DND-41 (cell line): ENCODE measurements at regions not wholly inside any gene's neighbourhood (a gene's known extent, or its start where the extent isn't known, plus 50 kb on each side); places are given as distances from the start of the nearest gene placed in this dataset.
"Not testable (repeated sequence)": the region's sequence is repeated elsewhere in the genome, so short reads cannot be mapped to it uniquely, and the experiment has no call there.

Experiments used
- ATAC-seq: fragments of 200-7000 bp; cut with Tn5 transposase; 3 replicates; pipeline ENCODE4 v1.9.1; 2021; ENCODE audit warnings: low read depth; ENCODE audit not compliant: insufficient read depth
- DNase-seq: peaks from one replicate; pipeline ENCODE4 v3.0.0-alpha.2; 2020
- H2AFZ ChIP-seq: 2 replicates; pipeline ENCODE4 v1.6.0; 2012; ENCODE audit warnings: low read depth, low read length
- H3K27ac ChIP-seq: 2 replicates; pipeline ENCODE4 v1.5.1; 2012; ENCODE audit warnings: low read length, inconsistent platforms
- H3K27me3 ChIP-seq: fragments of 200-600 bp; sonication (generic); 2 replicates; pipeline ENCODE4 v1.6.0; 2012; ENCODE audit warnings: low read length, mild to moderate bottlenecking, inconsistent platforms; ENCODE audit not compliant: insufficient read depth, poor library complexity
- H3K36me3 ChIP-seq: 2 replicates; pipeline ENCODE4 v1.5.1; 2012; ENCODE audit warnings: low read length, inconsistent platforms; ENCODE audit not compliant: insufficient read depth
- H3K4me1 ChIP-seq: 2 replicates; pipeline ENCODE4 v1.5.1; 2012; ENCODE audit warnings: mild to moderate bottlenecking, low read length; ENCODE audit not compliant: insufficient read depth
- H3K4me2 ChIP-seq: 2 replicates; pipeline ENCODE4 v1.6.0; 2012; ENCODE audit warnings: mild to moderate bottlenecking, moderate library complexity, low read length, inconsistent platforms; ENCODE audit not compliant: insufficient read depth
- H3K4me3 ChIP-seq, 2 experiments: fragments of 200-600 bp in 1 of 2; shearing (Covaris generic) in 1 of 2; 2 replicates each; pipeline ENCODE4 v1.5.1; 2012 to 2016; ENCODE audit warnings: inconsistent platforms in 2 of 2, low read length in 2 of 2, mild to moderate bottlenecking in 2 of 2, low read depth in 1 of 2, moderate library complexity in 1 of 2
- H3K79me2 ChIP-seq: 2 replicates; pipeline ENCODE4 v1.6.0; 2012; ENCODE audit warnings: low read length, inconsistent platforms; ENCODE audit not compliant: insufficient read depth
- H3K9ac ChIP-seq: 2 replicates; pipeline ENCODE4 v1.6.0; 2012; ENCODE audit warnings: low read depth, mild to moderate bottlenecking, inconsistent platforms, low read length, moderate library complexity
- H3K9me3 ChIP-seq: 2 replicates; pipeline ENCODE4 v1.5.1; 2012; ENCODE audit warnings: low read length, moderate library complexity, mild to moderate bottlenecking, inconsistent platforms; ENCODE audit not compliant: insufficient read depth, severe bottlenecking
- H4K20me1 ChIP-seq: 2 replicates; pipeline ENCODE4 v1.6.0; 2012; ENCODE audit warnings: low read length; ENCODE audit not compliant: insufficient read depth
- CTCF ChIP-seq: IDR thresholded peaks from 2 replicates; pipeline ENCODE4 v1.5.1; 2012; ENCODE audit warnings: borderline replicate concordance, low read length, moderate library complexity, mild to moderate bottlenecking; ENCODE audit not compliant: poor library complexity, severe bottlenecking; ENCODE audit errors: extremely low read depth
- EZH2 ChIP-seq: IDR thresholded peaks from 3 replicates; pipeline ENCODE4 v1.6.1; 2012; ENCODE audit warnings: borderline replicate concordance, low read depth, mild to moderate bottlenecking, moderate library complexity, low read length, inconsistent platforms; ENCODE audit not compliant: severe bottlenecking

- Histone ChIP-seq H3K4me2 (no peak overlapping the region), H3K4me1 (no peaks in the 10 kb centered on the region), H3K9ac (no peak overlapping the region), H3K9me3 (no peaks in the 10 kb centered on the region), H3K36me3 (no peaks in the 10 kb centered on the region), H3K27ac (no peak overlapping the region), H3K79me2 (no peaks in the 10 kb centered on the region), H3K4me3 (no peak overlapping the region), H3K27me3 (no peaks in the 10 kb centered on the region), H2AFZ (no peak overlapping the region), H4K20me1 (no peaks in the 10 kb centered on the region)
- no peak for TF ChIP-seq CTCF
- no peak for TF ChIP-seq EZH2
- no peak for ATAC-seq
- DNase-seq: peak; percentile 22
Measured at GRCh38 chr9:94490465-94490864, 64.4 kb upstream of the PCAT7 start.

DNA sequence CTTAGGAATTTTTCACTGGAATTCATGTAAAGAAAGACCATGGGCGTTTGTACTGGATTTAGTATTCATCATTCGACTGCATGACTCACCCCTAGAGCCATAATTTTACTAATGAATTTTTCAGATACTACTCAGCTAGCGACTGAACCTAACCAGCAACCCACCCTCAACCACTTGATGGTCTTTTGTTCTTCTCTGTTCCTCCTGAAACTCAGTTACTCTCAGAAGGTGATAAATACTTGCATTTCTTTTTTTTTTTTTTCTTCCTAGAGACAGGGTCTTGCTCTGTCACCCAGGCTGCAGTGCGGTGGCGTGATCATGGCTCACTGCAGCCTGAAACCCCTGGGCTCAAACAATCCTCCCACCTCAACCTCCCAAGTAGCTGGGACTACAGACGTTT lies 62.8 kb upstream of the PCAT7 start:
- H3K9ac ChIP-seq, H3K4me1 ChIP-seq, ATAC-seq, H3K9me3 ChIP-seq, H3K27ac ChIP-seq, H3K4me3 ChIP-seq, H3K4me2 ChIP-seq, H4K20me1 ChIP-seq, H2AFZ ChIP-seq, H3K79me2 ChIP-seq, H3K36me3 ChIP-seq, DNase-seq, H3K27me3 ChIP-seq: not testable (repeated sequence)

DNA sequence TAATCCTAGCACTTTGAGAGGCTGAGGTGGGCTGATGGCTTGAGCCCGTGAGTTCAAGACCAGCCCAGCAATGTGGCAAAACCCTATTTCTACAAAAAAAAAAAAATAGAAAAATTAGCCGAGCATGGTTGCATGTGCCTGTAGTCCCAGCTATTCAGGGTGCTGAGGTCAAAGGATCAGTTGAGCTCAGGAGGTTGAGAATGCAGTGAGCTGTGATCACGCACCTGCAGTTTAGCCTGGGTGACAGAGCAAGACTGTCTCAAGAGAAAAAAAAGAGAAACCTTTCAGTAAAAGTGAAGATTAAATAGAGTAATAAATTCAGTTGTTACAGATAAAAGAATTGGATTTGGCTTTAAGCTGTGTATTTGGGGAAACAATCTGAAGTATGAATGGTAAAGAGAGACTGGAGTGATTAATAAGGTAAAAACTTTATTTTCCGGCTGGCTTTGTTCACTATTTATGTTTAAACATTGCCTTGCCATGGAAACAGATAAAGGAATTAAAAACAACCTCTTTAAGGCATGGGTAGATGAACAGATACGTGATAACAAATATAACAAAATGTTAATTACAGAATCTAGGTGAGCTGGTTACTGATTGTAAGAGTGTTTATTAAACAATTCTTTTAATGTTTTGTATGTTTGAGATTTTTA lies 56.0 kb upstream of the PCAT7 start:
- no peaks in the 10 kb centered on the region for H4K20me1 ChIP-seq
- H3K4me3 ChIP-seq: no peak overlapping the region
- no peaks in the 10 kb centered on the region for H3K9me3 ChIP-seq
- no peak overlapping the region for H3K27ac ChIP-seq
- H3K79me2 ChIP-seq: no peaks in the 10 kb centered on the region
- ATAC-seq: no peak
- no peak overlapping the region for H3K4me2 ChIP-seq
- no peak overlapping the region for H3K9ac ChIP-seq
- TF ChIP-seq CTCF (no peak), EZH2 (no peak)
- no peaks in the 10 kb centered on the region for H3K4me1 ChIP-seq
- H3K27me3 ChIP-seq: no peaks in the 10 kb centered on the region
- no peak for DNase-seq
- H2AFZ ChIP-seq: no peak overlapping the region
- no peaks in the 10 kb centered on the region for H3K36me3 ChIP-seq

- Histone ChIP-seq H3K79me2 (no peaks in the 10 kb centered on the region), H3K9me3 (no peaks in the 10 kb centered on the region), H2AFZ (no peak overlapping the region), H3K36me3 (no peaks in the 10 kb centered on the region), H3K27ac (no peak overlapping the region), H3K27me3 (peaks cover 10% of the 10 kb centered on the region), H3K4me2 (no peak overlapping the region), H3K4me1 (no peaks in the 10 kb centered on the region), H3K9ac (no peak overlapping the region), H4K20me1 (no peaks in the 10 kb centered on the region), H3K4me3 (no peak overlapping the region)
- TF ChIP-seq EZH2: no peak
- ATAC-seq: no peak
- no peak for DNase-seq
Measured at GRCh38 chr9:94504358-94504757, 50.5 kb upstream of the PCAT7 start.
